CD8-positive, alpha-beta memory T cell (primary cell): ENCODE measurements at regions not wholly inside any gene's neighbourhood (a gene's known extent, or its start where the extent isn't known, plus 50 kb on each side); places are given as distances from the start of the nearest gene placed in this dataset.

Source experiments
- CTCF ChIA-PET: fragments of 350-600 bp; sonication (Branson Sonifier 250); formaldehyde crosslinking; loops from one replicate; lab custom pipeline; 2021; ENCODE audit warnings: antibody characterized with exemption; lab: Charles Lee
- POLR2A ChIA-PET: fragments of 350-600 bp; sonication (Branson Sonifier 250); formaldehyde crosslinking; loops from one replicate; lab custom pipeline; 2021; ENCODE audit warnings: antibody characterized with exemption; lab: Charles Lee
- DNase-seq, 5 donors: peaks; one replicate each; pipeline versions ENCODE4 v3.0.0 to v3.0.0-alpha.2; 2020 to 2022; ENCODE audit warnings: mixed read lengths in 1 of 5
- H3K27ac ChIP-seq: one replicate; pipeline ENCODE4 v1.7.0; 2013; ENCODE audit warnings: low read depth, mild to moderate bottlenecking, low read length, moderate library complexity
- H3K27me3 ChIP-seq: 2 replicates; pipeline ENCODE4 v1.7.0; 2013; ENCODE audit warnings: low read length, mild to moderate bottlenecking; ENCODE audit not compliant: insufficient read depth, poor library complexity, severe bottlenecking
- H3K36me3 ChIP-seq: 2 replicates; pipeline ENCODE4 v1.7.0; 2013; ENCODE audit warnings: mild to moderate bottlenecking, low read length, moderate library complexity; ENCODE audit not compliant: insufficient read depth
- H3K4me1 ChIP-seq: 2 replicates; pipeline ENCODE4 v1.7.0; 2013; ENCODE audit warnings: mild to moderate bottlenecking, low read length, moderate library complexity; ENCODE audit not compliant: insufficient read depth
- H3K4me3 ChIP-seq: 2 replicates; pipeline ENCODE4 v1.7.0; 2013; ENCODE audit warnings: mild to moderate bottlenecking, low read length
- H3K9me3 ChIP-seq: 2 replicates; pipeline ENCODE4 v1.7.0; 2013; ENCODE audit warnings: mild to moderate bottlenecking, low read length
- H3K27ac Mint-ChIP-seq, 8 donors: one replicate each; pipeline ENCODE4 v1.8.0; 2020 to 2021; ENCODE audit warnings: mixed read lengths in 8 of 8, mild to moderate bottlenecking in 6 of 8, inconsistent platforms in 3 of 8, moderate library complexity in 3 of 8
- H3K27me3 Mint-ChIP-seq, 2 donors: one replicate each; pipeline ENCODE4 v1.8.0; 2020 to 2021; ENCODE audit warnings: mixed read lengths in 2 of 2, mild to moderate bottlenecking in 1 of 2, moderate library complexity in 1 of 2
- H3K36me3 Mint-ChIP-seq, 3 donors: one replicate each; pipeline ENCODE4 v1.8.0; 2020 to 2021; ENCODE audit warnings: mixed read lengths in 3 of 3, inconsistent platforms in 1 of 3, mild to moderate bottlenecking in 1 of 3
- H3K4me1 Mint-ChIP-seq, 3 donors: one replicate each; pipeline ENCODE4 v1.8.0; 2020 to 2021; ENCODE audit warnings: mixed read lengths in 3 of 3, inconsistent platforms in 1 of 3, mild to moderate bottlenecking in 1 of 3
- H3K4me3 Mint-ChIP-seq, 7 donors: one replicate each; pipeline ENCODE4 v1.8.0; 2020 to 2021; ENCODE audit warnings: mixed read lengths in 7 of 7, mild to moderate bottlenecking in 6 of 7, moderate library complexity in 4 of 7, inconsistent platforms in 2 of 7
- H3K9me3 Mint-ChIP-seq, 5 donors: one replicate each; pipeline ENCODE4 v1.8.0; 2020 to 2022; ENCODE audit warnings: mixed read lengths in 5 of 5, mild to moderate bottlenecking in 3 of 5, moderate library complexity in 2 of 5, inconsistent platforms in 1 of 5

GRCh38 chr21:32955311-32956060 lies 70.2 kb upstream of the OLIG2 start:
- Mint-ChIP-seq H3K27ac (no peak overlapping the region), H3K4me1 (no peaks in the 10 kb centered on the region), H3K4me3 (no peak overlapping the region), H3K9me3 (no peaks in the 10 kb centered on the region), H3K27me3 (peaks cover 31 to 70% of the 10 kb centered on the region in 2 donors), H3K36me3 (no peaks in the 10 kb centered on the region)
- Histone ChIP-seq H3K36me3 (no peaks in the 10 kb centered on the region), H3K4me3 (no peak overlapping the region), H3K9me3 (no peaks in the 10 kb centered on the region), H3K4me1 (no peaks in the 10 kb centered on the region), H3K27ac (no peak overlapping the region), H3K27me3 (peaks cover 4% of the 10 kb centered on the region)
- ChIA-PET POLR2A (no interaction called here), CTCF (interaction anchor here (1.0 to 2.1 kb wide), 3 partner anchors 9 to 19 kb away, joined by 3 to 6 read pairs (median 6); no protein-coding TSS in a partner anchor)
- no peak for DNase-seq

- Mint-ChIP-seq H3K27me3 (peaks cover 31 to 76% of the 10 kb centered on the region in 2 donors), H3K4me3 (no peak overlapping the region), H3K9me3 (peaks cover 0 to 1% (median 0%) of the 10 kb centered on the region in 5 donors), H3K27ac (no peak overlapping the region), H3K4me1 (no peaks in the 10 kb centered on the region), H3K36me3 (peaks cover 0 to 4% (median 4%) of the 10 kb centered on the region in 3 donors)
- no peak for DNase-seq
- Histone ChIP-seq H3K4me1 (no peaks in the 10 kb centered on the region), H3K36me3 (no peaks in the 10 kb centered on the region), H3K9me3 (no peaks in the 10 kb centered on the region), H3K27me3 (peaks cover 4% of the 10 kb centered on the region), H3K27ac (no peak overlapping the region), H3K4me3 (no peak overlapping the region)
- ChIA-PET CTCF (interaction anchor here (1.0 to 2.1 kb wide), 2 partner anchors 16 to 19 kb away, joined by 6 read pairs; no protein-coding TSS in a partner anchor), POLR2A (no interaction called here)
Observed at GRCh38 chr21:32956061-32956656, 69.6 kb upstream of the OLIG2 start.

- peaks cover 0 to 3% (median 0%) of the 10 kb centered on the region in 5 donors for H3K9me3 Mint-ChIP-seq
- POLR2A ChIA-PET, result no interaction called here
- CTCF ChIA-PET, result no interaction called here
- Histone ChIP-seq H3K4me3 (no peak overlapping the region), H3K9me3 (no peaks in the 10 kb centered on the region), H3K27ac (no peak overlapping the region), H3K4me1 (no peaks in the 10 kb centered on the region), H3K27me3 (peaks cover 4% of the 10 kb centered on the region), H3K36me3 (no peaks in the 10 kb centered on the region)
- no peaks in the 10 kb centered on the region for H3K4me1 Mint-ChIP-seq
- H3K27ac Mint-ChIP-seq, result peak overlapping the region in 1 of 8 donors; percentile 29
- DNase-seq, result no peak
- peaks cover 35 to 75% of the 10 kb centered on the region in 2 donors for H3K27me3 Mint-ChIP-seq
- H3K4me3 Mint-ChIP-seq, result no peak overlapping the region
- H3K36me3 Mint-ChIP-seq, result peaks cover 0 to 4% (median 4%) of the 10 kb centered on the region in 3 donors
Observed at GRCh38 chr21:32957545-32957944, 68.2 kb upstream of the OLIG2 start.

GRCh38 chr21:32958288-32959002 lies 67.3 kb upstream of the OLIG2 start:
- no peak overlapping the region for H3K27ac ChIP-seq
- peaks cover 4% of the 10 kb centered on the region for H3K27me3 ChIP-seq
- no peaks in the 10 kb centered on the region for H3K9me3 ChIP-seq
- no peak overlapping the region for H3K4me3 Mint-ChIP-seq
- no peak overlapping the region for H3K4me3 ChIP-seq
- peaks cover 36 to 75% of the 10 kb centered on the region in 2 donors for H3K27me3 Mint-ChIP-seq
- H3K27ac Mint-ChIP-seq, result no peak overlapping the region
- DNase-seq, result no peak
- no peaks in the 10 kb centered on the region for H3K4me1 ChIP-seq
- ChIA-PET CTCF (no interaction called here), POLR2A (no interaction called here)
- H3K9me3 Mint-ChIP-seq, result peaks cover 0 to 3% (median 0%) of the 10 kb centered on the region in 5 donors
- no peaks in the 10 kb centered on the region for H3K4me1 Mint-ChIP-seq
- no peaks in the 10 kb centered on the region for H3K36me3 ChIP-seq
- H3K36me3 Mint-ChIP-seq, result peaks cover 0 to 4% (median 4%) of the 10 kb centered on the region in 3 donors

- Histone ChIP-seq H3K27me3 (no peaks in the 10 kb centered on the region), H3K4me3 (no peak overlapping the region), H3K9me3 (no peaks in the 10 kb centered on the region), H3K36me3 (no peaks in the 10 kb centered on the region), H3K27ac (no peak overlapping the region), H3K4me1 (peaks cover 7% of the 10 kb centered on the region)
- no peak for DNase-seq
- ChIA-PET CTCF (no interaction called here), POLR2A (no interaction called here)
- peaks cover 0 to 4% (median 4%) of the 10 kb centered on the region in 3 donors for H3K36me3 Mint-ChIP-seq
- peaks cover 20 to 22% (median 20%) of the 10 kb centered on the region in 3 donors for H3K4me1 Mint-ChIP-seq
- H3K27me3 Mint-ChIP-seq, result peaks cover 16 to 41% of the 10 kb centered on the region in 2 donors
- no peak overlapping the region for H3K27ac Mint-ChIP-seq
- no peak overlapping the region for H3K4me3 Mint-ChIP-seq
- H3K9me3 Mint-ChIP-seq, result peaks cover 0 to 3% (median 0%) of the 10 kb centered on the region in 5 donors
Observed at GRCh38 chr21:32962268-32962667, 63.5 kb upstream of the OLIG2 start.

- Mint-ChIP-seq H3K9me3 (peaks cover 0 to 3% (median 0%) of the 10 kb centered on the region in 5 donors), H3K4me3 (no peak overlapping the region), H3K36me3 (peaks cover 0 to 4% (median 4%) of the 10 kb centered on the region in 3 donors), H3K27me3 (peaks cover 13 to 32% of the 10 kb centered on the region in 2 donors), H3K27ac (no peak overlapping the region), H3K4me1 (peaks cover 20 to 22% (median 20%) of the 10 kb centered on the region in 3 donors)
- Histone ChIP-seq H3K4me1 (peaks cover 7% of the 10 kb centered on the region), H3K4me3 (no peak overlapping the region), H3K27ac (no peak overlapping the region), H3K27me3 (no peaks in the 10 kb centered on the region), H3K36me3 (no peaks in the 10 kb centered on the region), H3K9me3 (no peaks in the 10 kb centered on the region)
- POLR2A ChIA-PET, result interaction anchor here (0.6 kb wide), 1 partner anchor 1883 kb away, joined by 3 read pairs; no protein-coding TSS in a partner anchor
- no peak for DNase-seq
- CTCF ChIA-PET, result interaction anchor here (0.9 kb wide), 1 partner anchor 68 kb away, joined by 3 read pairs; no protein-coding TSS in a partner anchor
Observed at GRCh38 chr21:32965129-32965680, 60.5 kb upstream of the OLIG2 start.

GRCh38 chr21:32966120-32966519 lies 59.6 kb upstream of the OLIG2 start:
- Mint-ChIP-seq H3K9me3 (peaks cover 0 to 2% (median 0%) of the 10 kb centered on the region in 5 donors), H3K4me1 (peaks cover 20 to 22% (median 20%) of the 10 kb centered on the region in 3 donors), H3K27me3 (peaks cover 13 to 27% of the 10 kb centered on the region in 2 donors), H3K36me3 (peaks cover 0 to under 1% (median 0%) of the 10 kb centered on the region in 3 donors), H3K4me3 (peak overlapping the region in 6 of 7 donors; percentile 2 to 45 (median 24)), H3K27ac (peak overlapping the region in 2 of 8 donors; percentile 7 to 20)
- ChIA-PET CTCF (no interaction called here), POLR2A (no interaction called here)
- no peak overlapping the region for H3K4me3 ChIP-seq
- H3K27ac ChIP-seq, result no peak overlapping the region
- H3K9me3 ChIP-seq, result no peaks in the 10 kb centered on the region
- no peaks in the 10 kb centered on the region for H3K36me3 ChIP-seq
- DNase-seq, result no peak
- H3K27me3 ChIP-seq, result no peaks in the 10 kb centered on the region
- H3K4me1 ChIP-seq, result peaks cover 7% of the 10 kb centered on the region
